Activated T-cell treated with anti-CD3 and anti-CD28 coated beads, Interleukin-2, amount 50 U/mL, for 4 hours (primary cell): ENCODE measurements at regions not wholly inside any gene's neighbourhood (a gene's known extent, or its start where the extent isn't known, plus 50 kb on each side); places are given as distances from the start of the nearest gene placed in this dataset.

ENCODE experiments used
- ATAC-seq, 2 donors: fragments of 200-7000 bp; cut with Tn5 transposase; one replicate each; pipeline ENCODE4 v1.10.0; 2021
- DNase-seq: peaks from one replicate; pipeline ENCODE4 v3.0.0-alpha.2; 2020
- H3K27me3 Mint-ChIP-seq: one replicate; pipeline ENCODE4 v1.8.0; 2021; ENCODE audit warnings: low read depth, mixed read lengths
- H3K36me3 Mint-ChIP-seq: one replicate; pipeline ENCODE4 v1.8.0; 2022; ENCODE audit warnings: mixed read lengths; ENCODE audit not compliant: insufficient read depth
- H3K4me1 Mint-ChIP-seq: one replicate; pipeline ENCODE4 v1.8.0; 2021; ENCODE audit warnings: low read depth, mixed read lengths
- H3K4me3 Mint-ChIP-seq: one replicate; pipeline ENCODE4 v1.8.0; 2021; ENCODE audit warnings: mild to moderate bottlenecking, moderate library complexity, mixed read lengths
- H3K9me3 Mint-ChIP-seq: one replicate; pipeline ENCODE4 v1.8.0; 2021; ENCODE audit warnings: mixed read lengths

GRCh38 chr1:87202922-87203655, 125.6 kb upstream of the LMO4 start:
- H3K9me3 Mint-ChIP-seq: no peaks in the 10 kb centered on the region
- ATAC-seq (no peak), DNase-seq (no peak)
- H3K4me1 Mint-ChIP-seq: peaks cover 7% of the 10 kb centered on the region
- no peak overlapping the region for H3K4me3 Mint-ChIP-seq
- H3K36me3 Mint-ChIP-seq: no peaks in the 10 kb centered on the region
- peaks cover 33% of the 10 kb centered on the region for H3K27me3 Mint-ChIP-seq

GRCh38 chr1:87203904-87204303, 124.8 kb upstream of the LMO4 start:
- Mint-ChIP-seq H3K27me3 (peaks cover 34% of the 10 kb centered on the region), H3K4me3 (no peak overlapping the region), H3K36me3 (no peaks in the 10 kb centered on the region), H3K4me1 (peaks cover 7% of the 10 kb centered on the region), H3K9me3 (no peaks in the 10 kb centered on the region)
- DNase-seq: no peak
- ATAC-seq: no peak

GRCh38 chr1:87204441-87204840, 124.2 kb upstream of the LMO4 start:
- no peak overlapping the region for H3K4me3 Mint-ChIP-seq
- DNase-seq: no peak
- no peaks in the 10 kb centered on the region for H3K9me3 Mint-ChIP-seq
- peaks cover 7% of the 10 kb centered on the region for H3K4me1 Mint-ChIP-seq
- no peak for ATAC-seq
- peaks cover 30% of the 10 kb centered on the region for H3K27me3 Mint-ChIP-seq
- no peaks in the 10 kb centered on the region for H3K36me3 Mint-ChIP-seq

- ATAC-seq: no peak
- DNase-seq: no peak
- Mint-ChIP-seq H3K4me1 (peaks cover 7% of the 10 kb centered on the region), H3K4me3 (no peak overlapping the region), H3K27me3 (peaks cover 27% of the 10 kb centered on the region), H3K9me3 (no peaks in the 10 kb centered on the region), H3K36me3 (no peaks in the 10 kb centered on the region)
Measured at GRCh38 chr1:87204921-87205320, 123.8 kb upstream of the LMO4 start.

- H3K27me3 Mint-ChIP-seq: peaks cover 22% of the 10 kb centered on the region
- H3K4me3 Mint-ChIP-seq: no peak overlapping the region
- DNase-seq: no peak
- no peaks in the 10 kb centered on the region for H3K9me3 Mint-ChIP-seq
- peaks cover 7% of the 10 kb centered on the region for H3K4me1 Mint-ChIP-seq
- no peak for ATAC-seq
- no peaks in the 10 kb centered on the region for H3K36me3 Mint-ChIP-seq
Measured at GRCh38 chr1:87206044-87206831, 122.4 kb upstream of the LMO4 start.

GRCh38 chr1:87208080-87208479, 120.6 kb upstream of the LMO4 start:
- ATAC-seq (no peak), DNase-seq (no peak)
- Mint-ChIP-seq H3K36me3 (no peaks in the 10 kb centered on the region), H3K4me1 (no peaks in the 10 kb centered on the region), H3K9me3 (no peaks in the 10 kb centered on the region), H3K27me3 (peaks cover 10% of the 10 kb centered on the region), H3K4me3 (no peak overlapping the region)

- no peak for ATAC-seq
Measured at GRCh38 chr1:87208931-87209330, 119.7 kb upstream of the LMO4 start.

GRCh38 chr1:87210151-87210550, 118.5 kb upstream of the LMO4 start:
- Mint-ChIP-seq H3K4me1 (no peaks in the 10 kb centered on the region), H3K4me3 (no peak overlapping the region), H3K9me3 (no peaks in the 10 kb centered on the region)

More at GRCh38 chr1:87208931-87209330, 119.7 kb upstream of the LMO4 start:
- Mint-ChIP-seq H3K4me1 (no peaks in the 10 kb centered on the region), H3K27me3 (peaks cover 12% of the 10 kb centered on the region), H3K9me3 (no peaks in the 10 kb centered on the region), H3K36me3 (no peaks in the 10 kb centered on the region), H3K4me3 (no peak overlapping the region)
- DNase-seq: no peak

GRCh38 chr1:87212431-87213134, 116.1 kb upstream of the LMO4 start:
- Mint-ChIP-seq H3K9me3 (no peaks in the 10 kb centered on the region), H3K36me3 (no peaks in the 10 kb centered on the region), H3K4me1 (no peaks in the 10 kb centered on the region), H3K27me3 (peaks cover 10% of the 10 kb centered on the region), H3K4me3 (no peak overlapping the region)
- DNase-seq (no peak), ATAC-seq (no peak)

More at GRCh38 chr1:87210151-87210550, 118.5 kb upstream of the LMO4 start:
- ATAC-seq (no peak), DNase-seq (no peak)
- no peaks in the 10 kb centered on the region for H3K36me3 Mint-ChIP-seq
- H3K27me3 Mint-ChIP-seq: peaks cover 12% of the 10 kb centered on the region

- no peaks in the 10 kb centered on the region for H3K4me1 Mint-ChIP-seq
- no peak overlapping the region for H3K4me3 Mint-ChIP-seq
- H3K36me3 Mint-ChIP-seq: no peaks in the 10 kb centered on the region
- H3K9me3 Mint-ChIP-seq: no peaks in the 10 kb centered on the region
- DNase-seq (no peak), ATAC-seq (no peak)
- peaks cover 8% of the 10 kb centered on the region for H3K27me3 Mint-ChIP-seq
Measured at GRCh38 chr1:87213135-87213515, 115.6 kb upstream of the LMO4 start.

GRCh38 chr1:87215592-87215991, 113.1 kb upstream of the LMO4 start:
- ATAC-seq (no peak), DNase-seq (no peak)
- H3K4me1 Mint-ChIP-seq: no peaks in the 10 kb centered on the region
- no peak overlapping the region for H3K4me3 Mint-ChIP-seq
- no peaks in the 10 kb centered on the region for H3K36me3 Mint-ChIP-seq
- no peaks in the 10 kb centered on the region for H3K9me3 Mint-ChIP-seq
- peaks cover 6% of the 10 kb centered on the region for H3K27me3 Mint-ChIP-seq

GRCh38 chr1:87218618-87219017, 110.1 kb upstream of the LMO4 start:
- ATAC-seq (no peak), DNase-seq (no peak)
- H3K4me1 Mint-ChIP-seq: no peaks in the 10 kb centered on the region
- H3K27me3 Mint-ChIP-seq: peaks cover under 1% of the 10 kb centered on the region
- no peaks in the 10 kb centered on the region for H3K36me3 Mint-ChIP-seq
- peaks cover 2% of the 10 kb centered on the region for H3K9me3 Mint-ChIP-seq
- no peak overlapping the region for H3K4me3 Mint-ChIP-seq

GRCh38 chr1:87219141-87219540, 109.5 kb upstream of the LMO4 start:
- Mint-ChIP-seq H3K9me3 (peaks cover 3% of the 10 kb centered on the region), H3K27me3 (no peaks in the 10 kb centered on the region), H3K36me3 (no peaks in the 10 kb centered on the region), H3K4me1 (no peaks in the 10 kb centered on the region), H3K4me3 (no peak overlapping the region)
- ATAC-seq: no peak
- no peak for DNase-seq

GRCh38 chr1:87219626-87220025, 109.1 kb upstream of the LMO4 start:
- Mint-ChIP-seq H3K36me3 (no peaks in the 10 kb centered on the region), H3K4me3 (no peak overlapping the region), H3K4me1 (no peaks in the 10 kb centered on the region), H3K9me3 (peaks cover 3% of the 10 kb centered on the region), H3K27me3 (no peaks in the 10 kb centered on the region)
- no peak for ATAC-seq
- no peak for DNase-seq
